GM12878 (cell line): ENCODE measurements at regions not wholly inside any gene's neighbourhood (a gene's known extent, or its start where the extent isn't known, plus 50 kb on each side); places are given as distances from the start of the nearest gene placed in this dataset.

Source experiments
- ATAC-seq: fragments of 200-7000 bp; cut with Tn5 transposase; 3 replicates; pipeline ENCODE4 v1.9.1; 2020; ENCODE audit warnings: mild to moderate bottlenecking, moderate library complexity
- BruUV-seq: library from RNA; stranded (reverse); fragments of 400-500 nt; replicated peaks from 2 replicates; lab custom pipeline; 2021; lab: Mats Ljungman, UMichigan
- CTCF ChIA-PET: fragments of 300-600 bp; sonication (Branson Sonifier 250); formaldehyde crosslinking; extraction: SDS; loops from one replicate; lab custom pipeline; 2021; ENCODE audit warnings: inconsistent platforms; lab: Yijun Ruan, JAX
- POLR2A ChIA-PET: fragments of 350-600 bp; formaldehyde crosslinking; extraction: SDS; loops from one replicate; lab custom pipeline; 2021; ENCODE audit warnings: inconsistent platforms; lab: Charles Lee
- RAD21 ChIA-PET: fragments of 300-600 bp; sonication (Branson Sonifier 250); formaldehyde crosslinking; loops from one replicate; lab custom pipeline; 2023; ENCODE audit warnings: antibody characterized with exemption; ENCODE audit not compliant: unreplicated experiment; lab: Charles Lee
- SMC1A ChIA-PET: fragments of 300-600 bp; sonication (Branson Sonifier 250); formaldehyde crosslinking; loops from one replicate; lab custom pipeline; 2023; ENCODE audit not compliant: unreplicated experiment, uncharacterized antibody; lab: Charles Lee
- DNase-seq: peaks from one replicate; pipeline ENCODE4 v3.0.0-alpha.2; 2011; ENCODE audit warnings: low read depth, low spot score
- FAIRE-seq: peaks from 3 replicates; lab custom pipeline; 2011; peaks lifted over from hg19 to GRCh38; lab: Jason Lieb, UNC
- H2AFZ ChIP-seq: 2 replicates; pipeline ENCODE4 v1.6.0; 2011; ENCODE audit warnings: low read depth, low read length, control low read depth; ENCODE audit not compliant: control insufficient read depth
- H3K27ac ChIP-seq: 2 replicates; pipeline ENCODE4 v1.5.1; 2011; ENCODE audit warnings: control low read depth; ENCODE audit not compliant: control insufficient read depth, insufficient read depth
- H3K27me3 ChIP-seq, 2 experiments: replicated peaks in 1 of 2; 2 replicates each; pipeline versions ENCODE4 v1.6.0 to v1.6.1; 2011; ENCODE audit warnings: low read length in 1 of 2; ENCODE audit not compliant: control insufficient read depth in 2 of 2, insufficient read depth in 2 of 2
- H3K36me3 ChIP-seq, 2 experiments: 2 replicates each; pipeline ENCODE4 v1.5.1; 2011; ENCODE audit warnings: low read length in 1 of 2; ENCODE audit not compliant: control insufficient read depth in 2 of 2, insufficient read depth in 2 of 2
- H3K4me1 ChIP-seq: 2 replicates; pipeline ENCODE4 v1.6.1; 2011; ENCODE audit warnings: mild to moderate bottlenecking, low read length, moderate library complexity, mixed read lengths; ENCODE audit not compliant: control insufficient read depth, insufficient read depth
- H3K4me2 ChIP-seq: 2 replicates; pipeline ENCODE4 v1.6.0; 2011; ENCODE audit warnings: control low read depth; ENCODE audit not compliant: control insufficient read depth, insufficient read depth
- H3K4me3 ChIP-seq: fragments of 200-600 bp; sonication (generic); 2 replicates; pipeline ENCODE4 v1.5.1; 2016
- H3K79me2 ChIP-seq: 2 replicates; pipeline ENCODE4 v1.6.0; 2011; ENCODE audit warnings: low read length; ENCODE audit not compliant: control insufficient read depth, insufficient read depth
- H3K9ac ChIP-seq: 2 replicates; pipeline ENCODE4 v1.8.0; 2011; ENCODE audit warnings: low read length, control low read depth, mixed read lengths; ENCODE audit not compliant: control insufficient read depth, insufficient read depth
- H3K9me3 ChIP-seq: replicated peaks from 3 replicates; pipeline ENCODE4 v1.5.1; 2011; ENCODE audit warnings: mild to moderate bottlenecking, low read length; ENCODE audit not compliant: control insufficient read depth, insufficient read depth
- H4K20me1 ChIP-seq: 2 replicates; pipeline ENCODE4 v1.6.0; 2011; ENCODE audit not compliant: control insufficient read depth, insufficient read depth
- ATF2 ChIP-seq: IDR thresholded peaks from 2 replicates; pipeline ENCODE4 v1.6.1; 2012; ENCODE audit warnings: low read length, inconsistent platforms
- IRF5 ChIP-seq: fragments of 450-650 bp; IDR thresholded peaks from 2 replicates; pipeline ENCODE4 v1.6.1; 2017; ENCODE audit warnings: borderline replicate concordance
- PML ChIP-seq: IDR thresholded peaks from 2 replicates; pipeline ENCODE4 v1.6.1; 2012; ENCODE audit warnings: low read length, inconsistent platforms
- POLR2AphosphoS5 ChIP-seq: IDR thresholded peaks from 2 replicates; pipeline ENCODE4 v1.6.1; 2011; ENCODE audit warnings: mild to moderate bottlenecking, low read length, inconsistent platforms
- REST ChIP-seq: IDR thresholded peaks from 2 replicates; pipeline ENCODE4 v1.6.1; 2012; ENCODE audit warnings: mild to moderate bottlenecking, low read depth, low read length
- WGBS: methylation state at CpG from one replicate; pipeline ENCODE4 v1.1.6; 2016; ENCODE audit warnings: low lambda C conversion rate; ENCODE audit not compliant: insufficient replicate concordance, insufficient coverage; ENCODE audit errors: missing lambda C conversion rate; 5-methylcytosine and 5-hydroxymethylcytosine counted together
- in situ Hi-C: fragments of 300-500 bp; cut with MboI; formaldehyde crosslinking; loops from 9 replicates; pipeline ENCODE4 v1.14.3; 2018; ENCODE audit warnings: mixed read lengths
- intact Hi-C: fragments of 100-400 bp; cut with micrococcal nuclease; formaldehyde crosslinking; loops from one replicate; pipeline ENCODE4 v1.14.2; 2022; ENCODE audit not compliant: unreplicated experiment

GRCh38 chr2:219704878-219705277 lies 77.4 kb downstream of the SLC4A3 start:
- intact Hi-C loops (no loop called here), in situ Hi-C loops (no loop called here)
- no peak for TF ChIP-seq POLR2AphosphoS5
- no peak for TF ChIP-seq ATF2
- TF ChIP-seq IRF5: no peak
- no peak for TF ChIP-seq PML
- TF ChIP-seq REST: no peak
- Histone ChIP-seq H2AFZ (no peak overlapping the region), H3K27ac (no peak overlapping the region), H3K27me3 (no peaks in the 10 kb centered on the region), H3K4me3 (no peak overlapping the region), H3K79me2 (no peaks in the 10 kb centered on the region), H3K9me3 (no peaks in the 10 kb centered on the region), H3K4me1 (no peaks in the 10 kb centered on the region), H3K36me3 (no peaks in the 10 kb centered on the region), H3K4me2 (no peak overlapping the region), H4K20me1 (no peaks in the 10 kb centered on the region), H3K9ac (no peak overlapping the region)
- DNase-seq (no peak), FAIRE-seq (no peak), ATAC-seq (no peak)
- 14% methylated on average over 2 of the region's 2 CpGs for WGBS
- SMC1A ChIA-PET: interaction anchor here (1.3 to 1.6 kb wide), 2 partner anchors 11 to 63 kb away, joined by 3 to 5 read pairs; no protein-coding TSS in a partner anchor
- POLR2A ChIA-PET: no interaction called here
- CTCF ChIA-PET: no interaction called here
- no TSS peak for BruUV-seq
- RAD21 ChIA-PET: no interaction called here
